HG02938 (cell line): ENCODE measurements at regions not wholly inside any gene's neighbourhood (a gene's known extent, or its start where the extent isn't known, plus 50 kb on each side); places are given as distances from the start of the nearest gene placed in this dataset.

Experiments
- ATAC-seq: cut with Tn5 transposase; IDR thresholded peaks from one replicate; pipeline ENCODE4 v1.9.1; 2021; ENCODE audit warnings: mild to moderate bottlenecking, moderate library complexity; ENCODE audit not compliant: unreplicated experiment

DNA sequence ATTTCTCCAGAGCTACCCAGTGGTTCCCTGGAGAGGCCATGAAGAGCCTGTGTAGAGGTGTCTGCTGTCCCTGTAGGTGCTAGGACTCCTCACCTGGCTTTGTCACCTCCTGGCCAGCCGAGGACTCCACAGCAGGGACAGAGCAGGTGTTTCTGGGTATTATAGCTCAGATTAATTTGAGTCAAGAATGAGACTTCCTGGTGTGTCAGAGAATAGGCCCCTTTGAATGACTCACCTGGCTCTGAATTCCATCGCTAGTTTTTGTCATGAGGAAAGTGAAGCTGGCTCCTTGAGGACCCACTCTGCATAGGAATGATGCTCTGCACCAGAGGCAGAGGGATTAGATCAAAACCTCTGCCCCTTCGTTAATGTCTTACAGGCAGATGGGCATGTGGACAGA, 167.5 kb upstream of the TOPAZ1 start:
- ATAC-seq = no peak

DNA sequence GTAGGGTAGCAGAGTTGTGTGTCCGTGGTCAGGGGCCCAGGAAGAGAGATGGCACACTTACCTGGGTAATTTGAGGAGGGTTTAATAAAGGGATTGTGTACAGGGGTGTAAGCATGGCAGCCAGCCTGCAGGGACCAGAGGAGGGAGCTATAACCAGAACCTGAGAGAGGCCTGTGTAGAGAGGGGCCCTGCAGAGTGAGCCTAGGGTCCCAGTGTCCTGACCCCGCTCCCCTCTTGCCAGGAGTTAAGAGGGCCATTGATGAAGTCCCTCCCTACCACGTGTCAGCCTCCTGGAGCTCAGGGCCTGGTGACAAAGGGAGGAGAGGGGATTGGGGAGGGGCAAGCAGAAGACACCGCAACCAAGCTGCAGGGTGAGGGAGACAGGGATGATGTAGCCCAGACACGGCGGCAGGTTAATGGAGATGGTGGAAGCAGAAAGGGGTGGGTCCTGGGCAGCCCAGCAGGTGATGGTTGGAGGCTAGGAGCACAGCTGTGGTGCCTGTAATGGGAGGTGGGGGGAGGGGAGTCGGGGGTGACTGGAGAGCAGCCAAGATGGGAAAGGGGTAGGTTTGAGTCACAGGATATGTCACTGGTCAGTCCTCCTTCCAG, 165.4 kb upstream of the TOPAZ1 start:
- ATAC-seq = no peak

DNA sequence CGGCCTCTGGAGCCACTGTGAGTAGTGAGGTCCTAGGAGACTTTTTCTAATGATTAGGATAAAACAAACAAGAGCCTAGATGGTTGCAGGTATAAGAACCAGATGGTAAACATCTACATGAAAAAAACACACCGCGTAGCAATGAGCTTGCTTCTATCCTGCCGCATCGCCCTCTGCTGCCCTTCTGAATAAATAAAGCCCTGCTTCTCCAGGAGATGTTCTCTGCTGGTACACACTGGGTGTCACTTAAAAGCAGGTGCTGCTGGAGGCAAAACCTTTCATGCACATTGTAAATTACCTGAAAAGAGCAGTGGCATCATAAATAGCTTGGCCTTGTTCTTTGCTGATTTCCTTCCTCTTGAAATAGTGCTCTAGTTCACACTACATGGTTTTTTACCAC, 164.4 kb upstream of the TOPAZ1 start:
- no peak for ATAC-seq

DNA sequence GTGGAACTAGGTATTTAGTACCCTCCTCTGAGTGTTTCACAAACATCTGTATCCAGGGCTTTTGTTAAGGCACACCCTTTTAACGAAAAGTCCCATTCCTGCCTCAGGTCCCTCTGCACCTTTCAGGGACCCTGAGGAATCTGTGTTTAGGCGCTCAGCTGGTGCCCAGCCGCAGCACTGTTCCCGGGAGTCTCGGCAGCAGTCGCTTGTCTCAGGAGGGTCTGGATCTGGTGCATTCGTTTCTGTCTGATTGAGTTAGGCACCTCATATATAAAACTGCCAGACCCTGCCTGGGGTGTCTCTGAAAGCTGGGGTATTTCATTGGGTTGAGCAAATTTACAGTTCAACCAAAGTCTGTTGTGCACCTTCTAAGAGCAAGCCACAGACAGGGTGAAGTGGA, 162.8 kb upstream of the TOPAZ1 start:
- ATAC-seq = no peak

DNA sequence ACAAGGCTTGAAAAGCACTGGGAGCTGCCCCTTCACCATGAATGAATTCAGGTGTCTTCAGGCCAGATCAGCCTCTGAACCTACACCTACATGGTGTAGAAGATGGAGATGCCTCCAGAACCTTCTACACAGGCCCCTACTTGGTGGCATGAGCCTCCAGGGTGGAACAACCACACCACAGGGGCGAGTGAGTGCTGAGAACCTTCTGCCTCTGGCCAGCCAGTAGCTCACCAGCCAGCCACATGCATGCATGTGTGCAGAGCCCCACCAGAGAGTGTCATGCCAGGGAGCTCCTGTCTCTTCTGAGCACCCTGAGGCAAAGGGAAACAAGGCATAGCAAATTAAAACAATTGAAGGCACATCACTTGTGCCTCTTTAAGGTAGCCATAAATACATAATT, 161.8 kb upstream of the TOPAZ1 start:
- ATAC-seq = no peak

DNA sequence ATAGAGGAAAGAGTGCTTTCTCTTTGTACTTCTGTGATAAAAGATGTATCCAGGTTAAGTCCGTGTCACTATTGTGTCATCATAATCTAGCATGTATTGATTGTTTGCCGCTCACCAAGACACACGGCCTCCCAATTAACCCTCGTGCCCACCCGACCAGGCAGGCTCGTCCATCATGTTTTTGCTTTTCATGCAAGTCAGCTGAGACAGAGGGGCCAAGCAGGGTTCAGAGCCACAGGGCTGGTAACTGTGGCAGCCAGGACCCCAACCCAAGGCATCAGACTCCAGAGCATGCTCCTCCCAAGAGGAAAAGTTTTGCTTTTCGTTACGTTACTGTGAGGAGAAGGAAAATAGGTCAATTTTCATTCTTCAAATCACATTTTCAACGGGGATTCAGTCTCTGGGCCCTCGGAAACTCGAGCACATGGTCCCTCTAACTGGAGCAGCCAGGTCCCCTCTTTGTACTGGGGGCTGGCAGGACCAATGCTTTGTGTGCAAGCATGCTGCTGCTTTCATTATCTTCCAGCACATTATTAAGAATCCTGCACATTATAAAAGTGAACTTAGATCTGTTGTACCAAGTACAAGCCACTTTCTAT, 161.1 kb upstream of the TOPAZ1 start:
- no peak for ATAC-seq

DNA sequence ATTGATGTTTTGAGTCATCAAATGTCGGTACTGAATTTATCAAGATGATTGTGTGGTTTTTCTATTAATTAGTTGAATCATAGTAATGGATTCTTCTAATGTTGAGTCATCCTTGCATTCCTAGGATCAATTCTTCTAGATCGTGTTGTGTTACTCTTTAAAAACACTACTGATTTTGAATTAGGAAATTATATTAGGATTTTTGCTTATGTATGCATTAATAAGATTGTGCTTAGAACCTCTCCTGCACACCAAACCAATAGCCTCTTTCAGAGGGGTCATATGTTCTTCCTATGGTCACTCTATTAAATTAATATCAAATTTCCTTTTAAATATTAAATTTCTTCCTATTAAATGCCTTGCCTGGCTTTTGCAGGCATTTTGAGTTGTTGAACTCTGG, 151.7 kb upstream of the TOPAZ1 start:
- no peak for ATAC-seq

DNA sequence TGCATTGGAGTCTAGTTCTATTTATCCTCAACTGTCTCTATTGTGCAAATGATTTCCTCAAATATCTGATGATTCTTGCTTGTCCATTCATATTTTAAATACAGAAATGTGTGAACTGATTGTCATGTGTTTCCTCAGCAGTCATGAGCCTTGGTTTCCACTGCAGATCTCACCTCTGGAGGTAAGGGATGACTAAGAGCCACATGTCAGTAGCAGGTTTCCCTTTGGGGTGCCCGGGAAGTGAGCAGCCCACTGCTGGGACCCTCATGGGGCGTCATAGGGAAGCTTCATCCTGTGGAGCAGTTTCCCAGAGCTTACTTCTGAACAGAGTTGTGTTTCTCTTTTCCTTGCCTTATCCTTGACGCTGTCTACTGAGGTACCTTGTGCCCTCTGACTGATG, 149.2 kb upstream of the TOPAZ1 start:
- ATAC-seq = no peak

DNA sequence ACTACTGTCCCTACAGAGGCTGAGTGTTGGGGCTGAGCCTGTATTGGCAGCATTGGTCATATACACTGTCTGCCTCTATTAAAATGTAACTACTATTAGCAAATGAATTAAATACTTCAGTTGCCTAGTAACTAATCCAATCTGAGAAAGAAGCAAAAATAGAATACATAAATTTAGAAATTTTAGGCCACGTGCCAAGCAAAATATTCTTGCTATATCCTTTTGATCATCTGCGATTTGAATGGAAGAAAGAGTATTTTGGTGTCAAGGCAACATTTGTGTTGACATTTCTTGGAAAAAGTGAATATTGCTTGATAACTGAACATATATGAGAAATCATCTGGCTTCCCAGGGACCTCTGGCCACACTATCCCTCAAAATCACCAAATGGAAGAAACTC, 148.2 kb upstream of the TOPAZ1 start:
- ATAC-seq = no peak

DNA sequence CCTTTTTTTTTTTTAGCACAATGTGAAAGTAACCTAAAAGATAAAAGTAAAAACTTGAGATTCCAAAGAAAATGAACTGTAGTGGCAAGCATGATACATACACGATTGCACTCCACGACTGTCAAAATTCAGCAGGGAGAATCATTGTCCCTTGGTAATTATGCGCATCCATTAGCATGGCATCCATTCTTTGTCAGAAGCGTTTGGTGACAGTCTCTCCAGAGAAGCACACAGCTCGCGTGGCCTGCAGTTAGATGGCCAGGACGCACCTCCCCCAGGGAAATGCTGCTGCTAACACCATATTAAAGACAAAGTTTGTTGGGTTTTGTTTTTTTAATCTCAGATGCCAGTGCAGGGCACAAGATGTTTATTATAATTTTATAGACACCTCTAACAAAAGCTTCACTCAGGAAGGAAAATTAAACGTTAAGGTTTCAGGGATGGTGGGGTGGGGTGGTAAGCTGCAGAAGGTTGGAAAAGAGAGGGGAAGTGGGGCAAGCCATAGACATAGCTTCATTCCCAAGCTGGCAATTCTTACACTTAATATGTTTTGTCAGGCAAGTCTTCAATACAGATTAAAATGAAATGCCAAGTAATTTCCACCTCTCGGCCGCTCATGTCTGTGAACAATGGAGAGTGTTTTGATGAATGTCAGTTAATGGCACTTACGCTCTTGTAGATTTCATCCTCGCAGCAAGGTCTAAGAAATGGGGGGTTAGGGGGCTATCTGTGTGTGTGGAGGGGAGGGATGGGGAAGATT, 142.8 kb upstream of the TOPAZ1 start:
- no peak for ATAC-seq

DNA sequence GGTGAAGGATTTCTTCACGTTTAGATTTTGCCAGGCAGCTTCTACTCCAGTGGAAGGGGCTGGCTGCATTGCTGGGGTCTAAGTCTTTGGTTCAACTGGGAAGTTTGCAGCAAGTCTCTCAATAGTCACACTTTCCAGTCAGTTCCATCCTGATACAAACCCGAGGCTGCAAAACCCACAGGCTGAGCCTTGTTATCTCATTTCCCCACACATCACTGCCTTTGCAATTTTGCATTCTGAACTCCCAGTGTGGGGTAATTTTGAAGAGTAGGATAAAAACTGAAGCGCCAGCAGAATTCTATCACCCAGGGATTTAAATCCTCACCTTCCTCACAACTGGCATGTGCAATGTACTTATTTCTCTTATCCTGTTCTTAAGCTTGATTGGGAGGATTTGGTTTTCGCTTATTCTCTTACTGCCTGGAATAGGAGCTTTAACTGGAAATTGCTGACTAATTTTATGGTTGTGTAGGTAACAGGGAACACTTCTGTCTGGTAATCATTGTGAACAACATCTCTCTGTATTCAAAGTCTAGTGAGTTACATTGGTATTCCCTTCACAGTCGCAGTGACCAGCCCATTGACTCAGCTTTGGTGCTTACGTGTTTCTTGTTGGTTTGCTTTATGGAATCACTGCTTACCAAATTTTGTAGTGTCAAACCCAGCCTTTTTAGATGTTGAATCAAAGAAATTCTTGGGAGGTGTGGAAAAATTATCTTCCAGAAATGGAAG, 142.0 kb upstream of the TOPAZ1 start:
- no peak for ATAC-seq

DNA sequence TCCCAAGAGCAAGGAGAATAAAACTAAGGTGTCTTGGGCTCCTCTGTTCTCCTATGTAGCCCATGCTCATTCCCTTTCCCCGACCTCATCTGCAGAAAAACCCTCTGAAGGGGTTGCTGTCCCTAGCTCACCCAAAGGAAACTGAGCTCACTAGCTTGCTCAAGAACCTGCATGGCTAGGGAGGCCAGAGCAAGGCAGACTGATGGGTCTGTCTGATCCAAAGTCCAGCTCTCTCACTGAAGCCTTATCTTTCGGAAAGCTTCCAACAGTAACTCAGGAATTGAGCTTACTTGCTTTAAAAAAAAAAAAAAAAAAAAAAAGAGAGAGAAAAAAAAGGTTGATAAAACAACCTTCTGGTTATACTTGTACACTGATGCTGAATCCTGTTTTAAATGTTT, 141.4 kb upstream of the TOPAZ1 start:
- ATAC-seq = no peak

DNA sequence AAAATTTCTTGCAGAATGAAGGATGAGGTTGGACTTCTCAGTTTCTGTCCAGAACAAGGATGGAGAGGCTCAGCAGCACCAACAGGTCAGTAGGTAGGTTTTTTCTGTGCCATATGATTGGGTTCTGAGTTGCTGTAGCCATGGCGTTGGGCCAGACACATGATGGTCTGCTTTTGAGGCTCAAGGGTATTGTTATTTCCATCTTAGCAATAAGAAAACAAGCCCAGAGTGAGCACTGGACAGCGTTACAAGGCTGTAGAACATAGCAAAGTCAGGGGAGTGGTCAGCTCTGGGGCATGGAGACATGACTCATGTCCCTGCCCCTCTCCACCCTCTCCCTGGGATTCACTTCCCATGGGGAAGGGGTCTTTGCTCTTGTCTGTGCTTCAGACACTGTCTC, 137.6 kb upstream of the TOPAZ1 start:
- ATAC-seq = no peak

DNA sequence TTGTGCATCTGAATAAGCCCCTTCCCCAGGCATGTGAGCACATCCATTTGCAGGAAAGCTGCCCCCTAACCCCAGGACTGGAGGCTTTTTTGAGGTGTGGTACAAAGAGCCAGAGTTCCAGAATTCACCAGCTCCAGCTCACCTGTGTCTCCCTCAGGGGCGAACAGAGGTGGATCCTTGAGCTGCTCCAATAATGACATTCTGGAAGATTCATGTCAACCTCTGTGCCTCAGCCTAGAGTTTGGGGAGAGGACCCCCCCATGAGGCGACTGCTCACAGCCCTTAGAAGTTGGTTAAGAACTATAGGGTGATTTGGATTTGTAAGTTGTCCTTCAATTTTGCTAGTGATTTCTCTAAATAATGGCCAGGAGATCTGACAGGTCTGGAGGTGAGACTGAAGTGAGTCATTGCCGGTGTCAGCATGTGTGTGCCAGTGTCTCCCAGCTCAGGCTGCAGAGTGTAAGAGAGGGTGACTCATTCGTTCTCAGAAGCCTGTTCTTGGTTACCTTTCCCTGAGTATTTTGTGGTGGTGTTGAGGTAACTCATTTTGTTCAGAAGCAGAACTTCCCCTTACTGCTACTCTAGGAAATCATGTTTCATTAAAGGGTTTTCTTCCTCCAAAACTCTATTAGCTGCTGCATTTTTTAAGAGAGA, 136.9 kb upstream of the TOPAZ1 start:
- ATAC-seq = peak; percentile 98

DNA sequence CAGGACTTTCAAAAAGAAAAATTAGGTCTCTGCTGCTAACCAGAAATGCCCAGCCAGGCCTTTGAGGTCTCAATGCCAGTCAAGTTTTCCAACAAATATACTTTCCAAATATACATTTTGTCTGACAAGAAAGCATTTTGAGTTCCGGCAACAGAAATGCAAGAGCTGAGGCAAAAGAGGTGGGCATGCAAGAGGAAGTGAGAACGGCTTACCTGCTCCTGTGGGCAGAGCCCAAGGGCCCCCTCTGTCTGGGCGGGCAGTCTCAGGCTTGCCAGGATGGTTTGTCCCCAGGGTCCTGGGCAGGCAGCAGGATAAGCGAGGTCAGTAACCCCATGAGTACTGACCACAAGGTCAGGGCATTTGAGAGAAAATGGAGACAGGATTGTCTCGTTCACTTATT, 136.1 kb upstream of the TOPAZ1 start:
- no peak for ATAC-seq

DNA sequence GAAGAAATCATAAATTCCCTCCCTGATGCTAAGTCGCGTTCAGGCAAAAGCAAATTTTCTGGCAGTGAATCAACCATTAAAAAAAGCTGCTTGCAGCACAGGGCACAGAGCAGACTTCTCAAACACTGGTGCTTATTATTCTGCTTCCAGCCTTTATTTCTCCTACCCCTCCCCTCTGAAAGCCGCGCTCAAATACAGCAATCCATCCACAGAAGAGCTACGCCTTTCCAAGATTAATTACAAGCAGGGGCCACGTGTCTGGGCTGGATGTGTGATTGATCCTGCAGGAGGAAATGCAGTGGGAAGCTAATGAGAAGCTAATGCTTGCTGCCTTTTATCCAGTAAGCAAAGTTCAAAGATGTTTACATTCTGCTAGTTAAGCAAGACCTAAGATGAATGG, 134.9 kb upstream of the TOPAZ1 start:
- ATAC-seq = no peak

DNA sequence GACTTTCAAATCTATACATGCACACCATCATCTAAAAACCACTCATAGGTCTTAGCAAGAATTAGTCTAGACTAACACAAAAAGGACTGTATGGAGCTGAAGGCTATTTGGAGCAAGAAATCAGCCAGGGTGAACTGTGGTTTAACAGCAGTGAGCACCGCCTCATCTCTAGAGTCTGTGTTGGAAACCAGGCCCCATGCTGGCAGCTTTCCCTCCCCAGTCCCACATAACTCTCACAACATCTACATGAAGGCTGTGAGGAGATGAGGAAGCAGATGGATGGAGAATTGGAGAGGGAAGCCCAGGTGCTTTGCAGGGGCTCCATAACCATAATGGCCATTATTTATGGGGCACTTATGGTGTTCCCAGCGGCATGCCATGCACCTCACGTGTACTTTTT, 133.2 kb upstream of the TOPAZ1 start:
- ATAC-seq = no peak

DNA sequence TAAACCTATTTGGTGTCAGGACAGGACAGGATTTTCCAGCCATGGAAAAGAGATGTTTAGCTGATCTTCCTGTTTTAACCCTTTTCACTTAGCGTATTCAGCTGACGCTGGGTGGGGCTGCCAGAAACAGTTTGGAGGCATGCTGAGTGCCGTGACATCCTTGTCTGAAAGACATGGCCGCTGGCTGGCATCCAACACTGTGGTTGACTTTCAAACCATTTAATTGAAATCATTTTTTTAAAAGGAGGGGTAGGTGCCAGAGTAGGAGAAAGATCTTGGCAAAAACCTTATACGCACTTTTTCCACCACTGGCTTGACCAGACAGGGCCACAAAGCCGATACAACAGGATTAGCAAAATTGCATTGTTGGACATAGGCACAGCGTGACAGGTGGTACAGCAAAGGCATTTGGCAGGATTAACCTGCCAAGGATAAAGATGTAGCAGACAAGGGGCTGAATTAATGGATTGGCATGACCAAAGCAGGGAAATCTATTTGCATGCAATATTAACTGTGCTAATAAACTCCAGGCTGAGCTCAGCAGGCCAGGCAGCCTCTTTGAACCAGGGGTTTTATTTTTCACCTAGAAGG, 131.8 kb upstream of the TOPAZ1 start:
- no peak for ATAC-seq

DNA sequence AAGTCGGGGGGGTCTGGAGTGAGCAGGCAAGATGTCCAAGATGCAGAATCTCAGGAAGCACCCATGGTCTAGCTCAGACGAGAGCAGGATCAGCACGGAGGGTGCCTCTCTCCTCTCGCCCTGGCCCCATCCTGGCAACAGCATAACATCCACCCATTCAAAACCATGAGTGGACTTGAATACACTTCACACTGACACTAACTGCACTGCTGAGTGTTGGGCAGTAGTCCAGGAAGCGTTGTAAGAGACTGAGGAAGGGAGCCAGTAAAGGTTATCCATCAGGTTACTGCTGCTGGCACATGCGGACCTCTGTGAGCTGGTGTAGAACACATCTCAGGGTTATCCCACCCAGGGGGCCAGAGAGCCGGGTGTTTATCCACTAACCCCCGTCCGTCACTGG, 131.0 kb upstream of the TOPAZ1 start:
- no peak for ATAC-seq

DNA sequence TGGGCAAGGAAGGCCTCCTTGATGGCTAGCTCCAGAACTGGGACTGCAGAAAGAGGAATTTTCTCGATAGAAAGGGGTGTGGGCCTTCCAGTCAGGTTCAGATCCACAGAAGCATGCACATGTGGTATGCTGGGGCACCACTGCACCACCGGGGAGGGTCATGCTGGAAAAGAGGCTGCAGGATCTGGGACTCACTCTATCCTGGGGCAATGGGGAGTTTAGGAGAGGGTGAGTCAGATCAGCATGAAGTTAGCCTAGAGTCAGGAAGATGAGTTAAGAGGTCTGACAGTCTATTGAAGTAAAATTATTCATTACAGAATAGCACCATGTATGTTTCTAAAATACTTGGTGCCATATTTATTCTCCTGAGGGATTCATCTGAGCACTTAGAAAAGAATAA, 130.2 kb upstream of the TOPAZ1 start:
- no peak for ATAC-seq

DNA sequence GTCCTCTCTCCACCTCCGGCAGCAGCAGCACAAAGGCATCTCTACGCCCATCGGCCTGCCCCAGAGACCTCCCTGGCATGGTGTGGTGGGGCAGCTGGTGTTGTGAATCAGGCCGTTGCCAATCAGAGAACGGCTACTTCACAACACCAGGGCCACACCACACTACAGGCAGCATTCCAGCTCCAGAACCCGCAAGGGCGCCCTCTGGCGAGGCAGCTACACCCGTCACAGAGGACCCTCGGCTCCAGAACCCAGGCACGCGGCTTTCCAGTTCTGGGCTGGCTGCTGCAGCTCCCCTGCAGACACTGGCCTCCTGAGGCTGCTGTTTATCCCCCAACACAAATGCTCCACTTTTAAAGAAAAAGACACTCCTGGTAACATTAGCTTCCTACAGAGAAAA, 127.5 kb upstream of the TOPAZ1 start:
- ATAC-seq = no peak
